ENCODE measurements at regions not wholly inside any gene's neighbourhood (a gene's known extent, or its start where the extent isn't known, plus 50 kb on each side); places are given as distances from the start of the nearest gene placed in this dataset.
A peak's percentile ranks its signal among the peaks of the same experiment; 100 is the strongest.

GRCh38 chr2:235230821-235231601 is 262.8 kb upstream of the AGAP1 start:
- H3K36me3 ChIP-seq (replicated peaks; ENCODE audit: insufficient read depth, low read depth), result no peaks in the 10 kb centered on the region
- no peaks in the 10 kb centered on the region for H3K9me3 ChIP-seq (ENCODE audit: low read depth)
- H3K4me2 ChIP-seq, result peak overlapping the region; percentile 28
- H3K4me1 ChIP-seq (ENCODE audit: insufficient read depth), result peaks cover 7% of the 10 kb centered on the region
- H3K79me2 ChIP-seq, result no peaks in the 10 kb centered on the region
- TF ChIP-seq EZH2 (IDR thresholded peaks at IDR 0.05; ENCODE audit: borderline replicate concordance), result no peak
- no peak for TF ChIP-seq EZH2phosphoT487 (IDR thresholded peaks at IDR 0.05; ENCODE audit: low read depth, severe bottlenecking, unreplicated experiment)
- no peak for TF ChIP-seq CTCF (IDR thresholded peaks at IDR 0.05; ENCODE audit: poor library complexity)
- 65% methylated on average over 8 of the region's 8 CpGs for WGBS (ENCODE audit: low lambda C conversion rate, missing lambda C conversion rate)
- H2AFZ ChIP-seq, result no peak overlapping the region
- H3K4me3 ChIP-seq, result no peak overlapping the region
- H3K27ac ChIP-seq, result no peak overlapping the region
- no peaks in the 10 kb centered on the region for H3K9me2 ChIP-seq (replicated peaks; ENCODE audit: insufficient read depth)
- H4K20me1 ChIP-seq (ENCODE audit: insufficient read depth, poor library complexity, severe bottlenecking), result no peaks in the 10 kb centered on the region
- no peak for DNase-seq (ENCODE audit: low spot score)
- H3K27me3 ChIP-seq, result peaks cover 10% of the 10 kb centered on the region

- H3K4me1 ChIP-seq (ENCODE audit: insufficient read depth), result peaks cover 7% of the 10 kb centered on the region
- no peaks in the 10 kb centered on the region for H3K9me3 ChIP-seq (ENCODE audit: low read depth)
- H3K36me3 ChIP-seq (replicated peaks; ENCODE audit: insufficient read depth, low read depth), result no peaks in the 10 kb centered on the region
- no peak overlapping the region for H3K27ac ChIP-seq
- peaks cover 6% of the 10 kb centered on the region for H3K27me3 ChIP-seq
- H4K20me1 ChIP-seq (ENCODE audit: insufficient read depth, poor library complexity, severe bottlenecking), result no peaks in the 10 kb centered on the region
- no peak overlapping the region for H3K4me2 ChIP-seq
- TF ChIP-seq EZH2 (IDR thresholded peaks at IDR 0.05; ENCODE audit: borderline replicate concordance) (no peak), CTCF (IDR thresholded peaks at IDR 0.05; ENCODE audit: poor library complexity) (no peak), EZH2phosphoT487 (IDR thresholded peaks at IDR 0.05; ENCODE audit: low read depth, severe bottlenecking, unreplicated experiment) (no peak)
- H3K79me2 ChIP-seq, result no peaks in the 10 kb centered on the region
- no peaks in the 10 kb centered on the region for H3K9me2 ChIP-seq (replicated peaks; ENCODE audit: insufficient read depth)
- WGBS (ENCODE audit: low lambda C conversion rate, missing lambda C conversion rate), result 82% methylated on average over 20 of the region's 20 CpGs
- H3K4me3 ChIP-seq, result no peak overlapping the region
- H2AFZ ChIP-seq, result no peak overlapping the region
- no peak for DNase-seq (ENCODE audit: low spot score)
These were observed 261.1 kb upstream of the AGAP1 start for GRCh38 chr2:235232449-235233433.

- no peak for TF ChIP-seq CTCF (IDR thresholded peaks at IDR 0.05; ENCODE audit: poor library complexity)
- no peak for TF ChIP-seq EZH2phosphoT487 (IDR thresholded peaks at IDR 0.05; ENCODE audit: low read depth, severe bottlenecking, unreplicated experiment)
- no peak for TF ChIP-seq EZH2 (IDR thresholded peaks at IDR 0.05; ENCODE audit: borderline replicate concordance)
- no peaks in the 10 kb centered on the region for H3K79me2 ChIP-seq
- H3K9me3 ChIP-seq (ENCODE audit: low read depth), result no peaks in the 10 kb centered on the region
- no peaks in the 10 kb centered on the region for H4K20me1 ChIP-seq (ENCODE audit: insufficient read depth, poor library complexity, severe bottlenecking)
- WGBS (ENCODE audit: low lambda C conversion rate, missing lambda C conversion rate), result 85% methylated on average over 6 of the region's 6 CpGs
- no peak overlapping the region for H2AFZ ChIP-seq
- no peak for DNase-seq (ENCODE audit: low spot score)
- H3K9me2 ChIP-seq (replicated peaks; ENCODE audit: insufficient read depth), result no peaks in the 10 kb centered on the region
- no peak overlapping the region for H3K27ac ChIP-seq
- H3K36me3 ChIP-seq (replicated peaks; ENCODE audit: insufficient read depth, low read depth), result no peaks in the 10 kb centered on the region
- H3K4me1 ChIP-seq (ENCODE audit: insufficient read depth), result peaks cover 7% of the 10 kb centered on the region
- H3K27me3 ChIP-seq, result no peaks in the 10 kb centered on the region
- no peak overlapping the region for H3K4me2 ChIP-seq
- H3K4me3 ChIP-seq, result no peak overlapping the region
These were observed 259.1 kb upstream of the AGAP1 start for GRCh38 chr2:235234736-235235135.

Measured in hepatocyte (in vitro differentiated cells).